ENCODE measurements at regions not wholly inside any gene's neighbourhood (a gene's known extent, or its start where the extent isn't known, plus 50 kb on each side); places are given as distances from the start of the nearest gene placed in this dataset.
A peak's percentile ranks its signal among the peaks of the same experiment; 100 is the strongest.
"Not testable (repeated sequence)": the region's sequence is repeated elsewhere in the genome, so short reads cannot be mapped to it uniquely, and the experiment has no call there.

DNA sequence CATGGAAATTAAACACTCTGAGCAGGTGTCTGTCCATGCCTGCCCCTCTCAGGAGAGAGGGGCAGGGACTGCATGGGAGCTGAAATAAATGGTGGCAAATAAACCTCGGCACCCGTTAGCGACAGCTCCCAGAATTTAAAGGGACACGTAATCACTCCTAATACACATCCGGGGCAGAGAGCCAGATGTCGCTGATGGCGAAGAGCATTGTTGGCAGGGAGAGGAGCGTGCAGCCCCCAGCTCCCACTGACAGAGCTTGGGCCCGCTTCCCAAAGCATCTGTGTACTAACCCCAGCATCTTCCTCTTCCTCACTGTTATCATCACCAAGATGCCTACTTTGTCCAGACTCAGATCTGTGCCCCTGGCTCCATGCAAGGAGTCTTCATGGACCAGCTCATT lies 85.8 kb downstream of the IRX5 start:
- no peak for DNase-seq

- no peak for DNase-seq
Observed at GRCh38 chr16:55017321-55017720, 86.7 kb downstream of the IRX5 start.

DNA sequence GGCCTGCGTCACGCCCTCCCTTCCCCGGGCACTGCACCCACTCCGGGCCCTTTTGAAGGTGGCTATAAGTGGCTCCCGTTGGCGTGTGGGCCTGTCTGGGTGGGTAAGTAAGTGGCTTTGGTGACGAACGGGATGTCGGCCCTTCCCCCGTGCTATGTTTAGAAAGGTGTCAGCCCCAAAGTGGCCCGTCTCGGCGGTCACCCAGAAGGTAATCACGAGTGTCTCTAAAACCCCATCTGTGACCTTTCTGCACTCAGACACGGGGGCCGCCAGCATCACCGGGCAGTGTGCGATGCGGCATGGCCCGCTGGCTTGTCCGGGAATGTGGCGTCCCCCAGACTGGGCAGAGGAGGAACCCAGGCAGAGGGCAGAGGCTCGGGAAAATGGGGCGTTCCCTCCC lies 88.2 kb downstream of the IRX5 start:
- DNase-seq = no peak

- DNase-seq = no peak
Observed at GRCh38 chr16:55019419-55020131, 88.9 kb downstream of the IRX5 start.

- no peak for DNase-seq
Observed at GRCh38 chr16:55021595-55022475, 91.2 kb downstream of the IRX5 start.

- not testable (repeated sequence) for DNase-seq
Observed at GRCh38 chr16:55027260-55027659, 96.6 kb downstream of the IRX5 start.

DNA sequence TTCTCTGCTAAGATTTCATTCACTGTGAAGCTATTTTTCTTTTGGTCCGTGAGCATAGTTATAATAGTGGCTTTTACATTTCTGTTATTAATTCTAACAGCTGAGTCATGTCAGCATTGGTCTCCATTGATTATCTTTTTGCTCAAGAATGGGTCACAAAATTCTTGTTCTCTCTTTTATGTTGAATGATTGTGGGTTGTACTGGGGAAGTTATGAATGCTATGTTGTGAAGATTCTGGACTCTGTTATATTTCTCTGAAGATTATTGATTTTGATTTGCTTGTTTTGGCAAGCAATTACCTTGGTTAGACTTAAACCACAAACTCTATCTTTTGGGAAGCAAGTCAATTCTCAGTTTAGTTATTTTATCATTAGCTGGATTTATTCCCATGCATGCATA lies 98.8 kb downstream of the IRX5 start:
- DNase-seq = no peak

DNA sequence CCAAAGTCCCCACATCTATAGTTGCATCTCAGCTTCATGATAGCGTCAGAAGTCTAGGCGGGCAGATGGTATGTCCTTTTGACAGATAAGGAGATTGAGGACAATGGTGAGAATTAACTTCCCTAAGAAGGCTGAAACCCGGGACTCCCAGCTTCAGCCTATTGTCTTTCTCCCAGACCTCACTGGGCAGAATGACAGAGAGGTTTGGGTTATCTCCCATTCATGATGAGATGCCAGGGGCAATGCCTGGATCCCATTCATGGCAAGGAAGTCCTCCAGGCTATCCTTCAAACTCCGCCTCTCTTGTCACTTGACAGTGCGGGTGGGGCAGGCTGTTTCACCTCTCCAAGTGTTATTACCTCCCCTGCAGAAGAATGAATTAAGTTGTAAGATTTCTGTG lies 100.3 kb downstream of the IRX5 start:
- no peak for DNase-seq

GRCh38 chr16:55031481-55031880 lies 100.8 kb downstream of the IRX5 start:
- DNase-seq = no peak

DNA sequence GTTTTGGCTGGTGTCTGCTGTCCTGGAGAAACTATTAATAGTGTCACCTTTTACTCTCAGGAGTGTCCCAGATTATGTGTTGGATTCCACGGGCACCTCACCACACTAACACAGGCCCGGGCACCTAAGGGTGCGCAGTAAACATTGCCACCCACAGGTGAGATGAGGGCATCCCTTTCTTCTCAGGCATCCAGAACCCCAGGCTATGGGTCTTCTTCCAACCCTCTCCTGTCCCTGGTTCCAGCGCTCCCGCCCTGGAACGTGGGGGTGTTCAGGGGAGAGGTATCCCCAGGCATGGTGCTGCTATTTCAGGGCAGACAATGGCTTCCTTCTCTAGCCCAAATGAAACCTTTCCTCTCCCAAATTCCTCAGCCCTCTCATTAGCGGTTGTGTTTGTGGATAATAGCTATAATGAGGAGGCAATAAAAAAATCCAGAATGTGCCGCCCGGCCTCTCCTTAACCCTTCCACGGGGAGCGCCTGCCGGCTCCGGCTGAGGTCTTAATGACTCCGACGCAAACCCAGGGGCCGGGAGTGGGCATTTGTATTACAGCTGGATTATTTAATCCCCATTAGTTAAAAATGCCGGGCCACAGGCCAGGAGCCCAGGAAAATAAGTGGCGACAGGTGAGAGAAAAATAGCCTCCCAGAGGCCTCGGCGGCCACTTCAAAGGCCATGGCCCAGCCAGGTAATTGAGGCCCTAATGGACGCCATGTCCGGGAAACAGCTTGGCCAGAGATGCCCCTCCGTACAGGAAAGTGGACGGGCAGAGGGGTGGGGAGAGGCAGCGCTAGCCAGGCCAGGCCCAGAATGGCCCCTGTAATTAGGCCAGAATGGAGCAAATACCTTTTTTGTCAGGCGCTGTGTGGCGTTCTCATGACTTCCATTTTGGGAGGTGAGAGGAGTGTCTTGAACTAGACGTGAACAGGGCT lies 102.8 kb downstream of the IRX5 start:
- no peak for DNase-seq

GRCh38 chr16:55035029-55035428 lies 104.4 kb downstream of the IRX5 start:
- DNase-seq = peak; percentile 38 to 59 (median 40)

DNA sequence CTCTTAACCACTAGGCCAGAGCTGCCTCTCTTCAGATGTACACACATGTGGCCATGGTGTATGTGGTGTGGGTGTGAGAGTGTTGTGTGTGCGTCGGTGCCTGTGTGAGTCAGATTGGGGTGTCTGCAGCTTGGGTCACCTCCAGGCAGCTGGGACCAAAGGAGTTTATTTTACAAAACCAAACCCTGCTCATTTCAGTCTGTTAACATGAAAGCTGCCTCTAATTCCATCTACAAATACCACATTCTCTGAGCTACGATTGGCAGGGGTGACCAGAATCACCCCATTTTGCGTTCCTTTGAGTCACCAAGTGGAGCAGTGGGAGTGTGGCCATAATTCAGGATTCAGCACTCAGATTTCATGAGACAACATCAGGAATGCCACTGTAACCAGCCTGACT lies 105.3 kb downstream of the IRX5 start:
- no peak for DNase-seq

DNA sequence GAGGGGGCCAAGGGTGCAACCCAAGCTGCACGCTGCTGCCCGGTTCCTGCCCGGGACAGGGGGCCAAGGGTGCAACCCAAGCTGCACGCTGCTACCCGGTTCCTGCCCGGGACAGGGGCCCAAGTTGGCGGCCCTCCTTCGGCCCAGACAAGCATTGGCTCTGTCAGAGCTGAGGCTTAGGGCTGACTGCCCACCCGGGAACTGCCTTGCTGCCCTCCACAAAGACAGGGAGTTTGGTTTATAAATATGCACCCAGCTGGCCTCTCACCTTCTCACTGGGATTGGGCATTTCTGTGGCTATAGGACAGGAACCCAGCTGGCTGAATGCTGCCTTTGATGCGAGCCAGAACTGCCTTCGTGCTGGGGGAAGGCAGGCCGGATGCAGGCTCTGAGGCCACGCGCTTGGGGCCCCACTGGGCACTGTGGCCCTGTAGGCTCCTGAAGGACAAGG lies 105.7 kb downstream of the IRX5 start:
- no peak for DNase-seq

- no peak for DNase-seq
Observed at GRCh38 chr16:55037046-55037445, 106.4 kb downstream of the IRX5 start.

- DNase-seq = no peak
Observed at GRCh38 chr16:55037966-55038365, 107.3 kb downstream of the IRX5 start.

DNA sequence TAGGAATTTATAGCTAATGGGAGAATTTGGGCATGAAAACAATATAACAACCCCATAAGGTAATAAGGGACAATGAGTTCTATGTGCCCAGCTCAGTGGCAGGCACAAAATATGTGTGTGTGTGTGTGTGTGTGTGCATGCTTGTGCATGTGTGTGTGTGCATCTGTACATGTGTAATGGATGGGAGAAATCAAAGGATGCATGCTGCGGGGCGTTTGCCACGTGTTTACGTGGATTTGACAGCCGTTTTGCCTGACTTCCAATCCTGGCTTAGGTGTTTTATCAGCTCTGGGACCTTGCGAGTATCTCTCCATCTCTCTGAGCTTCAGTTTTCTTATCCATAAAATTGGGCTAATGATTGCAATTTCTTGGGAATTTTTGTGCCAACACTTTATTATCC lies 108.4 kb downstream of the IRX5 start:
- no peak for DNase-seq

- DNase-seq = no peak
Observed at GRCh38 chr16:55039511-55039910, 108.8 kb downstream of the IRX5 start.

GRCh38 chr16:55039931-55040330 lies 109.3 kb downstream of the IRX5 start:
- no peak for DNase-seq

DNA sequence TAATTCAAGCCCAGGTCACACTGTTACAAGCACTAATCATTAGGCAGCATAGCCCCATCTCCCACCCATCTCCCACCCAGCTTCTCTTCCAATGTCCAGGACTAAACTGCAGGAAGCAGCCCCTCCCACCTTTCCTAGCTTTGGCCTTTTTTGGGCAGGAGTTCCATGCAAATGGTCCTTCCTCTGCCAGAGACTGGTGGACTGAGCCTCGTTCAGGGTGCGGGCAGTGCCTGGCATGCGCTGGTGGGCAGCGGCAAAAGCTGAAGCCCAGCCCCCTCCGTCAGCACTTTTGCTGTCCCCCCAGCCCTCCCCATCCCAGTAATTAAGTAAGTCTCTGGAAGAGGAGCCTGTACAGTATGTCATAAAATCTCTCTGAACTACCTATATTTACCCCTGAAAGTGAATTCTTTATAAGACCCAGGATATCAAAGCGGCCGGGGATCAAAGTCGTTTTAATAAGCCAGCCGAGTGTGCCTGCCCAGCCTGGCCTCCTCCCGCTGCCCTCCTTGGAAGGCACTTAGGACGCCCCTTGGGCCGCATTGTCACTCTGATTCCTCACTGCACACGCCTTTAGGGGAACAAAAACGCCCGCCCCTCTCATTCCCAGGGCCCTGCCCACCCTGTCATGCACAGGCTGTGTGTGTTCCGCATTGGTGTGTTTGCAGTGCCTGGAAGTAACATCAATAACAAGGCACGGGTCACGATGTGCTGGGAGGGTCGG lies 109.9 kb downstream of the IRX5 start:
- DNase-seq = no peak

- no peak for DNase-seq
Observed at GRCh38 chr16:55041540-55042234, 111.0 kb downstream of the IRX5 start.

DNA sequence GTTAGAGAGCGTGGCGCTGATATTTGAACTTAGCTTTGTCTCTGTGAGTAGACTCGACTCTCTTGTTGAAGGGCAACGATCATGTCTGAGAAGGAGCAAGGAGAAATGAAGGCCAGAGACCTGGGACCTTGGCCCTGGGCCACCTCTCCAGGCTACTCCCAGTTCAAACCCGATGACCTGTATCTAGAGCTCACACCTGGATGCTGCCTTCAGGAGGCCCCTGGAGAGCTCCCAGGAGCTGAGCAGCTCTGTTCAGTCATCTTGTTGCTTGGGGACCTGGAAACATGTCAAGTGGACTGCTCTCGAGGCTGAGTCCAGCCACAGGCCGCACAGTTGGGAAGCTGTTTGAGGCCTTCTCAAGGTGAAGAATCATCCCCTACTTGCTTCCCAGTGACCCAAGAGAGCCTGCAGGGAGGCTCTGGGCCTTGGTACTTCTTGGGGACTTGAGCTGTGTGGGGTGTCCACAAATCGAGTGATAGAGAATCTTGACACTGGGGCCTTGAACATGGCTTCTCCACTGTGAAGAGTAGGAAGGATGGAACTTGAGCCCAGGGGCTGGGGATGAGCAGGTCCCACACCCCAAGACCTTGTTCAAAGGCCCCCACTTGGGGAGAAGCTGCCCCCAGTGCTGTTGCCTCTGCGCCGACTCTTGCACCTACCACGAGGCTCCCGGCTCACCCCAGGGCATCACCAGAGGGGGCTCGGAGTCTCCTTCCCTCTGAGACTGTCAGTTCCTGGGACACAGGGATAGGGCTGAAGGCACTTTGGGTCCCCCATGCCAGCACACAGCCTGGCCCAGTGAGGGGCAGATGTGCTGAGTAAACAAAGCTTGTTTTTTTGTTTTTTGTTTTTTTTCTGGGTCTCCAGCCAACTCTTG lies 112.1 kb downstream of the IRX5 start:
- DNase-seq = no peak

Data from suppressor macrophage treated with lipopolysaccharide for 1 hour (primary cell).